Activated CD4-positive, alpha-beta T cell treated with anti-CD3 and anti-CD28 coated beads for 1 hour (primary cell): ENCODE measurements at regions not wholly inside any gene's neighbourhood (a gene's known extent, or its start where the extent isn't known, plus 50 kb on each side); places are given as distances from the start of the nearest gene placed in this dataset.

Experiments
- DNase-seq: peaks from one replicate; pipeline ENCODE4 v3.0.0-alpha.2; 2020

DNA sequence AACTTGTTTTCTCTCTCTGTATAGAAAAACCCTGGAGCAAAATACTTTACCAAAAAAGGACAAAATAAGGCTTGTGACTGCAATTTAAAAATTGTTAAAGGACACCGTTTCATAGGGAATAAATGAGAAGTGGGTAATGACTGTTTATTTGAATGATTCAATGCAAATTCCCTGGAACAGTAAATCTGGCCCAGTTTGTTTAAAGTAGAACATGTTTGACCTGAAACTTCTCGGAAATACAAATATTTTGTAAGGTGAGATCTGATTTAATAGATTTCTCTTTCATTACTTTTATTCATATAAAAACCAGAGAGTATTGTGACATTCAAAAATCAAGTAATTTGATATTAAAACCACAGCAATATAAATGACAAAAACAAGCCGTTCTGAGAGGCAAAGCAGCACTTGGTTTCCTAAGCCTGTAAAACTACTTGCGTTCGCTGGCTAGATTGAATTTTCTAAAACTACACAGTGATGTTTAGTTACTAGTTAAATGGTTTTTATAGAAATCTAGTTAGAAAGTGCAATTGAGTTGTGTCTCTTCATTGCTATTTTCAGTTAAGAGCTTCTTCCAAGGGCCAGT lies 76.8 kb upstream of the PITRM1 start:
- no peak for DNase-seq

DNA sequence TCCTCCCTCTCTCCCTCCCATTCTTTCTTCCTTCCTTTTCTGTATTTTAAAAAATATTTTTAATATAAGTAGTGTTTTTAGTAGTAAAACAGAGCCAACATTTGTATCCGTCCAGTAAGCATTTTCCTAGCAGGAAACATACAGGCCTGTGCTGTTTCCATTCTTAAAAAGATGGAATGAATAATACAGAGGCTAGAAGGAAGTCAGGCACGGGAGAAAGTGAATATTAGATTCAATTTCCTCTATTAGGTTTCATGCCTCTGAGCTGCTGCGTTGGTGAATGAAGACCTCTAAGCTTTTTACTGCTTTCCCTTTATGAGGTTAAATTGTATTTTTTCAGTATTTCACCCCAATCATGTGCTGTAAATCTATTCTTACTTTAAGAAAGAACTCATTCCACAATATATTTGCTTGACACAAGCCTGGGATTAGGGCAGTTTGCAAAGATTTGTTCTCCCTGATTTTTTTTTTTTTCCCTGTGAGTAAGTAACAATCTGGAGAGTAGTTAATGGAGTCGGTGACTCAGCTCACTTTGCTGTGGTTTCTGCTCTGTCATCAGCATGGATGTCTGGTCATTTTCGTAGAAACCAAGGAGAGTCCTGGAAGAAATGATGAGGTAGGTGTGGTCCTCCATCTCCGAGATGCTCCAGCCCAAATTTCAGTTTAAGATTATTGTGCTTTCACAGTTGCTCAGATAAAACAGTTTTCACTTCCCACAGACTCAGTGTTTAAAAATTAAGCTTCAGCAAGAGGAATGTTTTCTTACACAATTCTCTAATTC lies 76.1 kb upstream of the PITRM1 start:
- no peak for DNase-seq

DNA sequence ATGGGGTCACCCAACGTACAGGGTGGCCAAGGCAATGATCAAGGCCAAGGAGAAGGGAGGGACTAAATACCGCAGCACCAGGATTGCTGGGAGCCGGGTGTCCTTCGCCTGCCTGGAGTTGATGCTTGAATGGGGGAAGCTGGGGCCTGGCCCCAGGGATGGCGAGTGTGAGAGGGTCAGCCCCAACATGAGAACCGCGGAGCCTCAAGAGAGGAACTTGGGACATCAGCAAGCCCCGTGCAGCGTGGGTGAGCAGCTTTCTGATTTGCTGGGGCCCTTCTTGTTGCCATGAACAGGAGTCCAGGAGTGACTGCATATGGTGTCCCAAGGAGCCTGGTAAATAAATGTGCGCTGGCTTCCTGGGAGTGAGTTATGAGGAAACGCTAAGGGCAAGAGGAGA lies 72.8 kb upstream of the PITRM1 start:
- no peak for DNase-seq

DNA sequence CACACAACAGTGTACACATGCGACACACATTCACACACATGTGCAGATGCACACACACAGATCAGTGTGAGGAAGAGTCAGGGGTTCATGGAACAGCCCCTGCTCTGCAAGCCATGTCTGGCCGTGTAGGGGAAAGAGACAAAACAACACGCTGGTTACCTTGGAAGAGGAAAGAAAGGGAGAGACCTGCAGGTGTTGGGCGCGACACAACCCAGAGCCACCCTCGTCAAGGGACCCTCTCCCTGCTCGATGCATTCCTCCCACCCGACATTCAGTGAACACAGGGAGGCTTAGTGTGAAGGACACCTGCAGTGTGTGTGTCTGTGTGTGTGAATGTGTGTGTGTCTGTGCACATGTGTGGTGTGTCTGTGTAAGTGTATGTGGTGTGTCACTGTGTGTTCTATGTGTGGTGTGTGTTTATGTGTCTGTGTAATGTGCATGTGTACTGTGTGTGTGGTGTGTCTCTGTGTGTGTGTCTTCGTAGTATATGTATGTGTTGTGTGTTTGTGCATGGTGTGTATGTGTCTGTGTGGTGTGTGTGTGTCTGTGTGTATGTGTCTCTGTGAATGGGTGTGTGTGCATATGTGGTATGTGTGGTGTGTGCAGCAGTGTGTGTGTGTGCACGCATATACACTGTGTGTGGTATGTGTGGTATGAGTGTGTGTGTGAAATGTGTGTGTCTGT lies 69.5 kb upstream of the PITRM1 start:
- no peak for DNase-seq

DNA sequence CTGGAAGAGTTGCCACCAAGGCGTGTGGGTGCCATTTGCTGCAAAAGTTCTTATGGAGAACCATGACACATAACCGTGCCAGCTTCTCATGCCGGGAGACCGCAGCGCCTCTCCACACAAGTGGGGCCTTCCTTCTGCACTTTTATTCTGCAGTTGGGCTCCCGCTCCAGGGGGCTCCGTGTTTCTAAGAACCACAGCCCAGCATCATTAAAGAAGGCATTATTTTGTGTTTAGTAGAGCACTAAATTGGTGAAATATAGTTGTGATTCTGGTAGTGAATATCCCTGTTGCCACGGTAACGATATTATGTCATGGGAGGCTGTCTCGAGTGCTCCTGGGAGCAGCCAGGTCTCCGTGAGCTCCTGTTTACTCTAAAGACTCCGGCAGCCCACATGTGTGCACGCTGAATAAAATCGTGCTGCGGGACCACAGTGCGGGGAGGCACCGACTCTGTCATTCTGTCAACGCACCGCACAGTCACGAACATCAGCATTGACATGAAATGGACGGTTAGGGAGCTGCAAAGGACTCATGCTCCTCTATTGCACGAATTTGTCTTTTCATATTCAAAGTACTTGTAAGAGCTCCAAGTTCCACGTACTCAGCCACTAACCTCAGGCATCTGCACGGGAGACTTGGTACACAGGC lies 68.8 kb upstream of the PITRM1 start:
- no peak for DNase-seq

DNA sequence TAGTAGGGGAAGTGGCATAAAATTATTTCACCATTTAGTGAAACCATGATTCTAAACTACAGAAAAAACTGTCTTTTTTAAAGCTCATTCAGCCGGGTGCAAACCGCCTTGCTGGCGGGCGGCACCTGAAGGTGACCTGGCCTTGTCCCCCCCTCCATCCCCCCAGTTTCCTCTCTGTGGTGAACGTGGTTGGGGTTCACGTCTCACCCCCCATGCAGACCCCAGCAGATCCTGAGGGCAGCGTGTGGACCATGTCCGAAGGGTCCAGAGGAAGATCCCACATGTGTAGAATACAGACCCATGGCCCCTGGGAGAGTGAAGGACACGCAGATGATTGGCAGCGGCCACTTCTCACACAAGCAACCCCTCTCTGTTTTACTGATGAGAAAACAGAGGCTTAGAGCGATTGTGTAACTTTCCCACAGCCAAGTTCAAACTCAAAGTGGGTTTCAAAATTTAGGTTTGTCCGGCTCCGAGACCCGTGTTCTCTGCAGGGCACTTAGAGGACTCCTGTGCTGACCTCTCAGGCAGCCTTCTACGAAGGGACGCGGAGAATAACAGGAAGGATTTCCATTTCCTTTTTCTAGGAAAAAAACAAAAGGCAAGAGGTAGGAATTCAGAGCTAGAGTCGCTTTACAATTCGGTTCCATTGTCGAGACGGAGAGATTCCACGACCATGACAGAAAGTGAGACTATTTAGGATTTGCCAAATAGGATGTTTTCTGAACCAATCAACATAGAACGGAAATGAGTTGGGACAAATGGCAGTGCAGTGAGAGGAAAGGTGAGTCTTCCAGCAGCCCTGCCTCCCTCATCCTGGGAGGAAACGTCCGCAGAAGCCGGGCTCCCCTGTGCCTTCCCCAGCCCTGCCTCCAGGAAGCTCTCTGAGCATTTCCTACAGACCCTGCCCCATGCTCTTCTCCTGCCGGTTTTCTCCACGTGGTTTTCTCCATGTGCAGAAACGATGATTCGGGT lies 67.6 kb upstream of the PITRM1 start:
- no peak for DNase-seq

DNA sequence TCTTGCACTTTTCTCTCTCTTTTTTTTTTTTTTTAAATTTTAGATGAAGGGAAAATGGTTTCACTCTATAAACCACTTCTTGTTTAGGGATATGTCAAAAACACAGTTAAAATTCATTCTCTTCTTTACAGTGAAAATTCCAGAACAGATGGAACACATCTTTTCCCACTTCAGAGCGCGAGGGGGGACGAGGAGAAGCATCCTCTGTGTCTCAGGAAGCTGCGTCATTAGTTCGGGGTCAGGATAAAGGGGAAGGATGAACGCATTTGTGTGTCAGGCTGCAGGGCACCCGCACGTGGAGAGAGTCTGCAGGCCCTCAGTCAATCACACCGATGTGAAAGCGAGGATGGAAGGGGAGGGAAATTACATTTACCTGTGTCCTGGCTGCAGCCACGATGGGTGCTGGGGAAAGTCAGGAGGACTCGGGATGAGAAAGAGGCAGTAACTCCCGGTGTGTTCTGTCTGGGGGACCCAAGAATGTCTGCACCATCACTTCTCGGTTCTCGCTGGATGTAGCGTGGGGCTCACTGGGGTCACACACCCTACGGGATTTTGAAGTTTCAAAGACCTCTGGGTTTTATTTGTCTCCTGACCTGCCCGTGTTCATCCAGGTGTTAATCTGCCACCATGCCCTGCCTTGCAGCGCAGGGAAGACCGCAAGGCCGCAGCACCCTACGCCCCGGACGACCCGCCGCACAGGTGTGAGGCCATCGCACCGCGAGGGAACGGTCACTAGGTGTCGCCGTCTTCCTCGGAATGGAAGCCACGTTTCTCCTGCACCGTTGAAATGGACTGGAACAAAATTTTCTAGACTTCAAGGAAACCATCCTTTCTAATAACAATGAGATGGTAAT lies 66.7 kb upstream of the PITRM1 start:
- DNase-seq: peak; percentile 60

DNA sequence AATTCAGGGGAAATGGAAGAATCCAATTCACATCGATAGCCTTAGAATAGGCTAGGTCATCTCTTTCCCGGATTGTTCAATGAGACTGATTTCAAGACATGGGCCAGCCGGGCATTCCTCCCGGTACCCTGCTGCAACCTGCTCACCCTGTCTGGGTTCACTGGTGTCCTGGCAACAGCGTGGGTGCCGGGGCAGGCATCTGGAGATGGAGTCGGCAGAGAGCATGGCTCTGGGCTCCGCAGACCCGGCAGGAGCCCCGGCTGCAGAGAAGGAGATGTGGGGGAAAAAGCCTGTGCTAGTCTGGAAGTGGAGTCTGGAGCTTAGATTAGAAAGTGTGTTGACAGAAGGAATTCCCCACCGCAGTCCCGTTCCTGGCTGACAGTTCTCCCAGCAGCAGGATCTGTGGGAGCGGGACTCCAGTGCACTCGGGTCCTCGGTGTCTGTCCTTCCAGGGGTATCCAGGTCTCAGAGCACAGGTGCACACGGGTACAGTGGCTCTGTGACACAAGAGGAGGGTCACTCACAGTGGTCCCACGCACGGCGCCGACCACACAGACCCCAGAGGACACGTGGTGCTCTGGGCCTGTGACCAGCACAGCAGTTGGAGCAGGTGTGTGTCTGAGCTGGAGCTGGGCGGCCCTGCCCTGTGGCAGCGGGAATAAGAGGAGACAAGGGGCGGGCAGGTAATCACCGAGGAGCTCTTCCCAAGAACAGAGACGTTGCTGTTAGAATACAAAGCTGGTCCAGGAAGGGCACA lies 65.7 kb upstream of the PITRM1 start:
- DNase-seq: no peak

DNA sequence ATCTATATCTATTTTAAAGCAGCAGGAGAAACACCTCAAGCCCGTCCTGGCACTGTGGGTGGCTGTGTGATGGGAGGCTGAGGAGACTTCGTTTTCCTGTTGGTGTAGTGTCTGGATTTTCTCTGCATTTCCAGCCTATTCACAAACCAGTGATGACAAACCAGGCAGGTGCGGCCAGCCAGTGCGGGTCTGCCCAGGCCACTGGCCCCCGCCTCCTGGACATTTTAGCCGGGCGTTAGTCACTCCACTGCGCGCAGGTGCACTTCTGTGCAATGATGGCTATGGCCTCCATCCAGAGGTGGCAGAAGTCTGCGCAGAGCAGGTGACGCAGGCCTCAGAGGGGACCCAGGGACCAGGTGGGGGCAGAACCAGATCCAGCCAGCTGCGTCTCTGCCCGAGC lies 64.9 kb upstream of the PITRM1 start:
- no peak for DNase-seq

DNA sequence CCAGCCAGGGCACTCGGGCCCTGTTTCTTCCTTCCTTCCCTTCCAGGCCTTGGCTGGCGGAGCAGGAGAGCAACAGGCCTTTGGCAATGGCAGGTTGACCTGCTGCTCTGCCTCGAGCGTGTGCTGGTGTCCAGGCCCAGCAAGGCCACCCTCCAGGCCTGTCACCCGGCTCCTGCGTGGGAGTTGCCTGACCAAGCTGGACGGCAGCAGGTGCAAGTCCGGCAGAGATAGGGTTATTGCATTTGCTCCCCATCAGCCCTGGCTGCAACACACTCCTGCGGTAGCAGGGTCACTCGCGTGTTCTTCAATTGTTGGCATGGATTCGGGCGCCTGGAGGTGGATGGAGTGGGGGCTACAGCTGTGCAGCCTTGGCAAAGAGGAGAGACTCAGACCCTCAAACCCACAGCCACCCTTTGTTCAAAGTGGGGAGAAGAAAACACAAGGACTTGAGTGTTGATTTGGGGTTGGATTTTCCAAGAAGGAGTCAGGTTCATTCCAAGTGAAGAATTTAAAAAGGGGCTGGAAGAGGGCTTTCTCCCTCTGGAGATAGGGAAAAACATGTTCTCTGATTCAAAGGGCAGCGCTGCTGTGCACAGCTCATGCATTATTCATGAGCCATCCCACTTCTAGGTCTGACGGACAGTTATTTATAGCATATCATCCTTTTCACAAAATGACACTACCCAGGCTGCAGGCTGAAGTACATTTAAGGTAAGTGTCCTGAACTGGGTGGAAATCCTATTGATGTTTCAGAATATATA lies 64.2 kb upstream of the PITRM1 start:
- no peak for DNase-seq

DNA sequence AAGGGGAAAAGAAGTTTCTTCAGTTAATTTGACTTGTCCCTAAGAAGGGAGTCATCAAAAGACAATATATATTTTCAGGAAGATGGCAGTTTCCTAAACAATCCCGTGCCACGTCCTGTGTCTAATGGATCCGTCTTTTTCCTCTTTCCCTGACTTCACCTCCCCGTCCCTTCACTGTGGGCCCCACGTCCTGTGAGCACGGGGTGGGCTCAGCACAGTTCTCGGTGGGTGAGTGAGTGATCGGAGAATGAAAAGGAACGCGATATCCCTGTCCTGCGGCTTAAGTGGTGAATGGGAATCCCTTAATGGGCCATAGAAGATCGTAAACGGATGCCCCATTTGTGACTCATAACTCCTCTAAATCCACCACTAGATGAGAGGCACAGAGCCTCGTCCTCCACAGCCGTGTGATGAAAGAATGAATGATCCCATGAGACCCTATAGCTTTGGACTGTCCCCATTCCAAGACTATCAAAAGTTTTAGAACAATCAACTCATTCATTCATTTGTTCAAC lies 63.5 kb upstream of the PITRM1 start:
- no peak for DNase-seq

DNA sequence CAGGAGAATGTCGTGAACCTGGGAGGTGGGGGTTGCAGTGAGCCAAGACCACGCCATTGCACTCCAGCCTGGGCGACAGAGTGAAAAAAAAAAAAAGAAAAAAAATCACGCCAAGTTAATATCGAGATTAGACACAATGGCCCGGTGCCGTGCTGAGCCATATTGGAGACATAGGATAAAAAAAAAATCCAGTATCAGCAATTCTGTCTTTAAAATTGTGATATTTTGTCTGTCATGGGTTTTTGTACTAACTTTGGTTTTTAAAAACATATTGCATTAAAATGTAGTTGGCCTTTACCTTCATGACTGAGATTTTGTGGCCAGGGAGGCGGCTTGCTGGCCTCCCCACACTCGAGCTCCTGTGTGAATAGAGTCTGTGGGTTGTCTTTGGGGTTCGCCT lies 62.8 kb upstream of the PITRM1 start:
- no peak for DNase-seq

DNA sequence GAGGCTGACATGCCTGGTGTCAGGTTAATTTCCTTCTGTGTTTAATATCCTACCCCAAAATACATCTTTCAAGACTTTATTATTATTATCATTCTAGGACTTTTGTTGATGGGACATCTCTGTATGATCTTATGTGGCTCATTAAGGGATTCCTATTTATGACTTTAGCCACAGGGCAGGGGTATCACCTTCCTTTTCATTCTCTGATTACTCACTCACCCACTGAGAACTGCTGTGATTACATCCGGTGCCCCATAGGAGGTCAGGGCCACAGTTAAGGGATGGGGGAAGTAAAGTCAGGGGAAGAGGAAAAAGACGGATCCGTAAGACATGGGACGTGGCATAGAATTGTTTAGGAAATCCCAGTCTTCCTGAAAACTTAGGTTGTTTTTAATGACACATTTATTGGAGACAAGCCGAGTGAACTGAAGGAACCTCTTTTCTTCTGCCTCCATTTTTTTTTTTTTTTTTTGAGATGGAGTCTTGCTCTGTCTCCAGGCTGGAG lies 61.0 kb upstream of the PITRM1 start:
- DNase-seq: no peak

DNA sequence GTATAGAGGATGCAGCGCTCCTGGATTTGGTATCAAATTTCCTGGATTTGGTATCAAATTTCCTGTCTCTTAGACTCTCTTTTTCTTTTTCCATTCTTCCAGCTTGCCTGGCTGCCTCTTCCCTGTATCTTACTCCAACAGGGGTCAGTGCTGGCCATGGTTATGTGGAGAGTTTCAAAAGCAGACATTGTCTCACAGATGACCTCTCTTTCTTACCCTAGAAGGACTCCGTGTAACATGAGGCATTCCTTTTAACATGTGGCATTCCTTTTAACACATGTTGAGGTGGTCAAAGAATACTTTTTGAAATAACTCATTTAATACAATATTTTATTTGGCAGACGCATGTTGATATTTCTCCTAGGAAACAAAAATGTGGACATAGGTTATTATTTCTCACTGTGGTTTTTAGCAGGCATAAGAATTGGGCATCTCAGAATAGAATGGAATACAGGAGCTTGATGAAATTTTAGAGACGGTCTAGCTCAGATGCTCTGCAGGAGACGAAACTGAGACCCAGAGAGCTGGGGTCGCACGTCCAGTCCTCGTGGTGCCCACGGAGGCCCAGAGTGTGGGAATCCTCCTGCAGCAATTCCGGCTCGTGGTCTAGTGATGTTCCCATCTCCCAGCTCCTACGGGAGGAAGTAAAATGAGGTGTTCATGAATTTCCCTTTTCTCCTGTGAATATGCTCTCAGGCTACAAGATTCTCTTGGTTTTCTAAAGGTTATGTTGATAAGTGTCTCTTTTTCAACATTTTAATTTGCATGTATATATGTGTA lies 59.6 kb upstream of the PITRM1 start:
- DNase-seq: no peak

DNA sequence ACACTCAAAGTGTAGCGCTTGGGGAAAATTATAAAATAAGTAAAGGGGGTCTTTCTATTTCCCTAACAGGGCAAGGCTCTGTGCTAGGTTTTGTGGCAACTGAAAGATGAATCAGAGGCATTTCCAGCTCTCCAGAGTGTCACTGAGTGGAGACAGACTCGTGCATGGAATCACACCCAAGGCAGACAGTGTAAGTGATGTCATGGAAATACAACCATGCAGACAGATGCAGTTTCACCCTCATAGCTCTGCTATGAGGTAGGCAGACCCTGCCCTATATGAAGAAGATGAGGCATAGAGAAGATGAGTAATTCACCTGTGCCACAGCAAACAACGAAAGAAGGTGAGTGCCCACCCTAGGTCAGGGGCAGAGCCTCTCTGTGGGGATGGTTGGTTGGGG lies 57.2 kb upstream of the PITRM1 start:
- DNase-seq: no peak

DNA sequence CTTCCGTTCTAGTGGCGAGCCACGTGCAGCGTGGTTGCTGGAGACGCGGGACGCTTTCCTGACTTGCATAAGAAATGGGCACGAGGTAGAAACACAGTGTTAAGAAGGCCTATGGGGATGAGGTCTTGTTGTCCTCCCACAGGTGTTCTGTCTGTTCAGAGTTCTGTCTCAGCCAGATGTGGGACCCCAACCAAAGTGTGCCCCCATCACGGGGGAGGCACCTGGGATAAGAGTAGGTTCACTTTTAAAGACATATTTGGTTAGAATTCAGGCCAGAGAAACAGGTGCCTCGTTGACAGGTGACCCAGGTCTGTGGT lies 56.0 kb upstream of the PITRM1 start:
- DNase-seq: no peak

DNA sequence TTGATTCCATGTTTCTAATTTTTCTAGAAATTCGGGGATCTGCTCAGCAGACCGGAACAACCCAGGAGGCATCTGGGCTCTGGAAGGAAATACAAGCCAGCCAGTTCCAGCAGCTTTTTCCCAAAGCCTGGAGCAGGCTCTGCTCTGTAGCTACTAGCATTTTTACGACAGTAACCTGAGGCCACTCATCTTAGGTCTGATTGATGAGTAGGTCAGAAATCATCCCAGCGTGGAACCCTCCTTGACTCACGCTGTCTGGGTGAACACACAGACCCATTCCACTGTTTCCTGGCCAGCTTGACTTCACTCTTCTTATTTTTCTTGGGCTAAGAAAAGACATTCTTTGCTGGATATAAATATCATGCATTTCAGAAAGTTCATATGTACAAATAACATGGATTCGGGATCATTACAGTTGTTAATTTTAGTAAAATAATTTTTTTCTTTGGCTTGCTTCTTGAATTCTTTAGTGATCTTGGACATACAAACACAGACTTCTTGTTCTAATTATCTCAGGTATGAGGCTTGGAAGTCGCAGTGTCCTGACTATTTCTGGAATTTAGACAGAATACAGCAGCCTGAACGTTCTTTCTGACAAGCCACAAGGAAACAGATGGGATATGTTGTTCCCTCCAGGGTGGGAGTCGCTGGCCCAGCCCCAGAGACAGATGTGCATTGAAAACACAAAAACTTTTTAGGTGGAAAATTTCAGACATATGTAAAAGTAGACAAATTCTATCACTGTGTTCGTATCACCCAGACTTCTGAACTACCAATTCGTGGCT lies 54.6 kb upstream of the PITRM1 start:
- no peak for DNase-seq

DNA sequence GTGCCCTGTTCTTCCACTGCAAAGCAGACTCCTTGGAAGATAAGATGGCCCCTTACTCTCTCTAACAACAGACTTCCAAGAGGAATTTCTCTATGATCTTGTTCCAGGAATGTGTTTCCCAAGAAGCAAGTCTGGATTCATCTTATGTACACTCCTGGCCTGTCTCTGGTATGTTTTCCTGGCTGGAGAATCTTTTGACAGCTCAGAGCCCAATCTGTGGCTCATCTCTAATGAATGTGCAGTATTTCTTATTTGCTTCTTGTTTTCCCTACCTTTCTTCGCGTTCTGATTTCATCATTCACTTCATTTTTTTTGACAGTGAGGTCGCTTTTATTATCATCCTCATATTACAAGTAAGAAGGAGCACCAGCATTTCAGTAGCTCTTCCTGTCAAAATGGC lies 53.0 kb upstream of the PITRM1 start:
- DNase-seq: no peak
